Ramos (cell line): ENCODE measurements at regions not wholly inside any gene's neighbourhood (a gene's known extent, or its start where the extent isn't known, plus 50 kb on each side); places are given as distances from the start of the nearest gene placed in this dataset.
"Not testable (repeated sequence)": the region's sequence is repeated elsewhere in the genome, so short reads cannot be mapped to it uniquely, and the experiment has no call there.

Experiments
- in situ Hi-C: fragments of 300-500 bp; cut with MboI; formaldehyde crosslinking; loops from one replicate; pipeline ENCODE4 v1.14.3; 2022; ENCODE audit warnings: low sequenced_read_pairs; ENCODE audit not compliant: unreplicated experiment

DNA sequence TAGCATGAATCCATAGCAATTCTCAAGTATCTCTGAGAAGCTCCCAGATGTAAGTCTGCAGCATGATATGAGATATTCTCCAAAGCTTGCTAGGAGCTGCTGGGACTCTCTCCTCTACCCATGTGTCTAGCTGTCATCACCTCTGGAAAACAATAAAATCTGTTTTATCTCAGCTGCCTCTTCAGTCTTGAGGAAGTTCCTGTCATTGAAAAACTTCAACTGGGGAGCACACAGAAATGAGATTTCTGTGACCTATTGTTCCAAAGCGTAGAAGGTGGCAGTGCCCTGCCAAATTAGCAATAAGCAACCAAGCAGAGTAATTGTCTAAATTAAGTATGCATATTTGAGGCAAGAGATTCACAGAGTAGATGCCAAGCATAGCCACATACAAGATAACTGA, 1380.6 kb upstream of the RAG2 start:
- in situ Hi-C loops = no loop called here

DNA sequence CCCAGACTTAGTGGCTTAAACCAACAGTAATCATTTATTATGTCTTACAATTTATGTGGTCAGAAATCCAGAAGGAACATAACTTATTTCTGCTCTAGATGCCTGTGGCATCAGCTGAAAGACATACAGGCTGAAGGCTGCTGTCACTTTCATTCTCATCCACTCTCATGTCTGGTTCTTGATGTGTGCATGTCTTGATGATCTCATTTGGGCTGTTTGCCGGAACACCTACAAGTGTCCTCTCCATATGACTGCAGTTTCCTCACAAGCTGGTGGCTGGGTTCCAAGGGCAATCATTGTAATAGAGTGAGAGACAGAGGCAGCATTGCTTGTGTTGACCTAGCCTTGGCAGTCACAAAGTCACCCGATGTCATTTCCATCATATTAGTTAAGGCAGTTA, 1375.9 kb upstream of the RAG2 start:
- in situ Hi-C loops = no loop called here

DNA sequence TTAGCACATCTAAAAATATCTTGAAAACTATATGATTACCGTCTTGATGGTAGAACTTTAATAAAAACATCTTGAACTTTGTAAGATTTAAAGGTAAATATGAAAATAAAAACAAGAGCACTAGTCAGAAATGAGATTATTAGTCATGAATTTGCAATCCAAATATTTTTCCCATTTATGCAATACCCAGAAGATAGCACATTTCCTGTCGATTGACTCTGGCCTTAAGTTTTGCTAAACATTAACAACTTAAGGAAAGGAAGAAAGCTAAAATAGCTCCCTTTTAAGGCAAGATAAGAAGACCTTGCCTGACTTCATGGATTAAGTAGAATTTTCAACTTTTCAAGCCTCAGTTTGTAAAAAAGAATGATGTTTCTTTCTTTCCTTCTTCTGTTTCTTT, 1374.7 kb upstream of the RAG2 start:
- in situ Hi-C loops = no loop called here

DNA sequence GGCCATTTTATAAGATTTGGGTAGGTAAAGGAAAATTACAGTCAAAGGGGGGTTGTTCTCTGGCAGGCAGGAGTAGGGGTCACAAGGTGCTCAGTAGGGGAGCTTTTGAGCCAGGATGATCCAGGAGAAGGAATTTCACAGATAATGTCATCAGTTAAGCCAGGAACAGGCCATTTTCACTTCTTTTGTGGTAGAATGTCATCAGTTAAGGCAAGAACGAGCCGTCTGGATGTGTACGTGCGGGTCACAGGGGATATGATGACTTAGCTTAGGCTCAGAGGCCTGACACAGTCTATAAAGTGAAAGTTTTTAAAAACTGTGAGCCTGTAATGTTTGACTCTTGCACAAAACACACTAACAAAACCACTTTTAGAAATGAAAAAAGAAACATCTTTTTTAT, 1371.3 kb upstream of the RAG2 start:
- in situ Hi-C loops = not testable (repeated sequence)

- in situ Hi-C loops = no loop called here
Measured at GRCh38 chr11:37968148-37968547, 1370.1 kb upstream of the RAG2 start.

DNA sequence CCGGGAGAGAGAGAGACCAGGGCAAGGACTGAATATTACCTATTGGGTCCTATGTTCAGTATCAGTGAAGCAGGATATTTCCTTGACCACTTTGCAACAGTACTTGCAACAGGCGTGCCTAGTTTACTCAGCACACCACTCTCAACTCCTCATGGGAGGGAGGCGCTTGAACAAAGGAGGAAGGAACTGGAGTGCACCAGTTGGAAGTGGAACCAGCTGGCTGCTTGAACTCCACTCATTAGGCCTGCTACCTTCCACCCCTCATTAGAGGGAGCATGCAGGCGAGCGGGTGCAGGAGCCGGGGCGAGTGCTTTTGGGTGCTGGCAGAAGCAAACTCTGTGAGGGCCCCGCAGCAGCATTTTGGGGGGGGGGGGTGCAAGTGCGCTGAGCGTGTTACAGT, 1369.6 kb upstream of the RAG2 start:
- in situ Hi-C loops = no loop called here

DNA sequence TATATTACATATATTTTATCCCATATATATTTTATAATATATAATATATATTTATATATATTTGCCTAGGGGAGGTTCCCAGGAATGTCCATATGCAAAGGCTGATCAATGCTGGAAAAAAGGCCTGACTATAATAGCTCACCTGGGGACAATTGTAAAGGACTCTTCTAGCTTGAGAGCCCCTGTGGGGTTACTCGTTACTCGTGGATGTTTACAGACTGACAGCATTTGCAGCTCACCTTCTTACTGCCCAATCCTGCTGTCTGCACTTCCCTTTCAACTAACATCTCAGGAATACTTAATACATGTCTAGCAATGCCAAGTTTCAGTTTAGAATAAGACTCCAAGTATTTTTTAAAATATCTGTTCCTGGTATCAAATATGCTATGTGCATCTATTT, 1365.4 kb upstream of the RAG2 start:
- in situ Hi-C loops = no loop called here

DNA sequence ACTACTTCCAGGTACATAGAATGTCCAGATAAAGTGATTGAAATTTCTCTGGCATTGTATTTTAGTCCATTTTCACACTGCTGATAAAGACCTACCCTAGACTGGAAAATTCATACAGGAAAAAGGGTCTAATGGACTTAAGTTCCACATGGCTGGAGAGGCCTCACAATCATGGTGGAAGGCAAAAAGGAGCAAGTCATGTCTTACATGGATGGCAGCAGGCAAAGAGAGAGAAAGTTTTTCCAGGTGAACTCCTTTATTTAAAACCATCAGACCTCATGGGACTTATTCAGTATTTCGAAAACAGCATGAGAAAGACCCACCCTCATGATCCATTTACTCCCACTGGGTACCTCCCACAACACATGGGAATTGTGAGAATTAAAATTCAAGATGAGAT, 1359.7 kb upstream of the RAG2 start:
- in situ Hi-C loops = no loop called here

GRCh38 chr11:37951996-37952395, 1354.0 kb upstream of the RAG2 start:
- in situ Hi-C loops = no loop called here

- in situ Hi-C loops = loop anchor here (25.0 kb wide), 1 partner anchor 839 kb away; no protein-coding TSS in a partner anchor
Measured at GRCh38 chr11:37948258-37948657, 1350.2 kb upstream of the RAG2 start.

DNA sequence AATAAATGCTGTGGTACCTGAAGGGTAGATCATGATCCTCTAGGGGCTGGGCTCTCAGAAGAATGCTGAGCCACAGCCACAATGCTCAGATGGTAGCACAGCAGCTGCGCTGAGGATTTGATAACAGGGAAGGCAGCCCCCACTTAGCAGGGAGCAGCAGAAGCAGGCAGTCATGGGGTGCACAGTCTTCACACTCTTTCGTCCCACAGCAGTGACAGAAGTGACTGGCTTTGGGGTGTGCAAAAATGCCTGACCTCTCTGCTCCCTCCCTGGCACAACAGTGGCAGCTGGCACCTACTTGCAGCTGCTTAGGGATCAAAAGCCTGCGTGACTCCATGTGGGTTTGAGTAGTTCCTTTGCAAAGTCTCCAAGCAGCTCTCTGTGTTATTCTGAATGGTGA, 1349.8 kb upstream of the RAG2 start:
- in situ Hi-C loops = loop anchor here (25.0 kb wide), 1 partner anchor 839 kb away; no protein-coding TSS in a partner anchor

- in situ Hi-C loops = loop anchor here (25.0 kb wide), 1 partner anchor 841 kb away; no protein-coding TSS in a partner anchor
Measured at GRCh38 chr11:37946155-37946766, 1348.2 kb upstream of the RAG2 start.

DNA sequence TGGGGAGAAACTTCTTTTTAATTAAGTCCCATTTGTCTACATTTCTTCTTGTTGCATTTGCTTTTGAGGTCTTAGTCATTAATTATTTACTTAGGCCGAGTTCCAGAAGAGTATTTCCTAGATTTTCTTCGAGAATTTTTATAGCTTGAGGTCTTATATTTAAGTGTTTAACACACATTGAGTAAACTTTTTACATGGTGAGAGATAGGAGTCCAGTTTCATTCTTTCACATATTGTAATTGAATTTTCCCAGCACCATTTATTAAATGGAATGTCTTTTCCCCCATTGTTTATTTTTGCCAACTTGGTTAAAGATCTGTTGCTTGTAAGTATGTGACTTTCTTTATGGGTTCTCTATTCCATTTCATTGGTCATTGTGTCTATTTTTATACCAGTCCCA, 1344.0 kb upstream of the RAG2 start:
- in situ Hi-C loops = loop anchor here (25.0 kb wide), 1 partner anchor 845 kb away; no protein-coding TSS in a partner anchor

DNA sequence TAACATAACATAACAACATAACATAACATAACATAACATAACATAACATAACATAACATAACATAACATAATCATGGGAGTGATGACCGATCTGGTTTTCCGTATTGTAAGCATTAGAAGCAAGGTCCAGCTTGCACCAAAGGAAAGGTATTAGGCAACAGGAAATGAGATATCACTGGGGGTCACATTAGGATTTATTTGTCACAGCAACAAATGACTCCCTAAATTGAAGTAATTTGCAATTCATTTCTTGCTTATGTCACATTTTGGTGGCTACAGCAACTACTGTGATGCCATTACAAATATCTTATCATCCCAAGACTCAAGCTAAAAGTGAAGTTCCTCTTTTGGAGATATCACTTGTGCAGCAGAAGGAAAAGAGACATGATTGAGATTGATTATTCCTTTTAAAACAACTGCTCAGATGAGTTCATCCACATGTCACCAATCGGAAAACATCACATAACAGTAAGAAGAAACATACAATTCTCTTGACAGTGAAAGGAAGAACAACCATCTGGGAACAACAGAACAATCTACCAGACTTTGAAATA, 1331.1 kb upstream of the RAG2 start:
- in situ Hi-C loops = loop anchor here (25.0 kb wide), 1 partner anchor 858 kb away; no protein-coding TSS in a partner anchor

- in situ Hi-C loops = loop anchor here (25.0 kb wide), 1 partner anchor 861 kb away; no protein-coding TSS in a partner anchor
Measured at GRCh38 chr11:37926772-37927171, 1328.7 kb upstream of the RAG2 start.

DNA sequence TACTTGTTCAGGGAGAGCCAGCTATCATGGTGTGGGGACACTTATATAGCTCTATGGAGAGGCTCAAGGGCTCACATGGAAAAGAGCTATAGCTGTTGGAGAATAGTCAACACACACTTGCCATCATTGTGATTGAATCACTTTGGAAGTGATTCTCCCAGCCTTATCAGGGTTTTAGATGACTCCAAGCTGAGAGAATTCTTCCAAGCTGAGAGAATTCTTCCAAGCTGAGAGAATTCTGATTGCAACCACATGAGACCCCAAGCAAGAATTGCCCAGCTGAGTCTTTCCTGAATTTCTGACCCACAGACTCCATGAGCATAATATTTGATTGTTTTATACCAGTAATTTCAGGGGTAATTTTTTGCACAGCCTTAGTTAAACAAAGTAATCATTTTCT, 1318.3 kb upstream of the RAG2 start:
- in situ Hi-C loops = no loop called here

GRCh38 chr11:37914859-37915258, 1316.8 kb upstream of the RAG2 start:
- in situ Hi-C loops = no loop called here

DNA sequence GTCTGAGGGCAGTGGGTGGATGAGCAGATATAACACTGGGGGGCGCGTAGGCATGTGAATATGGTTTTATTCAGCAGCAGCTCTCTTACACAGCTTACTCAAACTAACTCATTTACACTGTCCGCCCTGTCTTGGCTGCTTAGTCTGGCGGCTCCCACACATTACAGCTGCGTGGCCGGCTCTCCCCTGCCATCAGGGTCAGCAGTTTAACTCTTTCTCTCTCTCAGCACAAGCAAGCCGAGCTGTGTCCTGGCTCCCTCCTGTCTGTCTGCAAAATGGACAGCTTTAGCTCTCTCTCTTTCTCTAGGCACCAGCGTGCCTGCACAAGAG, 1310.1 kb upstream of the RAG2 start:
- in situ Hi-C loops = no loop called here

- in situ Hi-C loops = no loop called here
Measured at GRCh38 chr11:37907436-37908218, 1309.6 kb upstream of the RAG2 start.

DNA sequence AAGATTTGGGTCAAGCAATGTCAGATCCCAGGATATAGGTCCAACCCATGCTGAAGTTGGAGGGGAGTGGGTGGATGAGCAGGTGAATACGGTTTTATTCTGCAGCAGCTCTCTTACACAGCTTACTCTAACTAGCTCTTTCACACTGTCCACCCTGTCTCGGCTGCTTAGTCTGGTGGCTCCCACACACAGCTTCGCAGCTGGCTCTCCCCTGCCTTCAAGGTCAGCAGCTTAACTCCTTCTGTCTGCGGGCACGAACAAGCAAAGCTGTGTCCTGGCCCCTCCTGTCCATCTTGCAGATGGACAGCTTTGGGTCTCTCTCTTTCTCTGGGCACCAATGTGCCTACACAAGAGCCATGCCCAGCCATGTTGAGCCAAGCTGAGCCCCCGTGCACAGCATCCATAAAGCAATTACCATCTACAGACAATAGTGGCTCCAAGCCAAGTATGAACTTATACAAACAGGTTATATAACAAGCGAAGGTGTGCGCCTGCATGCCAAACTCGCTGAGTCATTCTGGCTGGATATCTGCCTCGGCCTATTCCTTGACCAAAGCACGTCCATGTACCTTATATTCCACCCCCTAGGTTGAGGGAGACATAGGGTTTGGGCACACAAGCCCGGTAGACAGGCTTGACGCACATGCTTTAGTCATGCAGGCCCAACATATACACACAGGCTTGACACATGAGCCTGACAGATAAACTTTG, 1307.8 kb upstream of the RAG2 start:
- in situ Hi-C loops = no loop called here

DNA sequence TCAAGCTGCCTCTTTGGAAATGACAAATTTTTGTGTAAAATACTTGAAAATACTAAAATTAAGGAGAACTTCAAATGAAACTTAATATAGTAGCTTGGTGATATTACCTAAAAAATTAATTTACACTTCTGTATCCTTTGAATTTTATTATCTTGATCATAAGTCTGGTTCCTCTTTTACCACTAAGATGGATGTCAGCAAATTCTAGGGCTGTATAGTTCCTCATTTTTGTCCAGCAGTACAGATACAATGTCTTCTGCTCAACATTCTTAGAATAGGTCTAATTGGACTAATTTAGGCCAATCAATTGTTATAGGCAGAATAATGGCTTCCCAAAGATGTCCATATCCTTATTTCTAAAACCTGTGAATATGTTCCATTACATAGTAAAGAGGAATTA, 1298.0 kb upstream of the RAG2 start:
- in situ Hi-C loops = no loop called here
